HCT116 (cell line): ENCODE measurements at regions not wholly inside any gene's neighbourhood (a gene's known extent, or its start where the extent isn't known, plus 50 kb on each side); places are given as distances from the start of the nearest gene placed in this dataset.

Experiments used
- CTCF ChIP-seq, 3 experiments: fragments of 200-600 bp in 1 of 3; sonication (generic) in 1 of 3; IDR thresholded peaks in 2 of 3; conservative IDR thresholded peaks in 1 of 3; 2 replicates each; pipeline ENCODE4 v1.5.1; 2012 to 2017; ENCODE audit warnings: low read depth in 2 of 3, low read length in 2 of 3, antibody characterized with exemption in 1 of 3, borderline replicate concordance in 1 of 3, control low read depth in 1 of 3, mild to moderate bottlenecking in 1 of 3, mixed read lengths in 1 of 3, mixed run types in 1 of 3, moderate library complexity in 1 of 3; ENCODE audit not compliant: insufficient read depth in 1 of 3
- EZH2 ChIP-seq: fragments of 200-600 bp; sonication (generic); IDR thresholded peaks from 2 replicates; pipeline ENCODE4 v1.6.1; 2017; ENCODE audit warnings: antibody characterized with exemption, mixed run types
- EZH2phosphoT487 ChIP-seq: fragments of 200-600 bp; IDR thresholded peaks from 2 replicates; pipeline ENCODE4 v1.6.1; 2018; ENCODE audit warnings: antibody characterized with exemption, borderline replicate concordance
- POLR2A ChIP-seq: IDR thresholded peaks from 2 replicates; pipeline ENCODE4 v1.7.0; 2011; ENCODE audit warnings: borderline replicate concordance; ENCODE audit not compliant: insufficient read depth, insufficient read length; ENCODE audit errors: extremely low read depth
- POLR2AphosphoS5 ChIP-seq: IDR thresholded peaks from 2 replicates; pipeline ENCODE4 v1.6.1; 2011; ENCODE audit warnings: mild to moderate bottlenecking, low read depth, low read length, moderate library complexity
- REST ChIP-seq: IDR thresholded peaks from 2 replicates; pipeline ENCODE4 v1.6.1; 2012; ENCODE audit warnings: low read depth
- SP1 ChIP-seq: IDR thresholded peaks from 2 replicates; pipeline ENCODE4 v1.6.1; 2012; ENCODE audit warnings: low read depth
- ZFX ChIP-seq: fragments of 450-650 bp; IDR thresholded peaks from 2 replicates; pipeline ENCODE4 v1.6.1; 2017

GRCh38 chr1:80424249-80424648 lies 1376.5 kb upstream of the ADGRL2 start:
- TF ChIP-seq EZH2 (no peak), POLR2A (no peak), CTCF (IDR thresholded peaks at IDR 0.05 in 2 of 3, conservative IDR thresholded peaks at IDR 0.05 in 1 of 3; ENCODE audit: borderline replicate concordance in 1 of 3, insufficient read depth in 1 of 3, low read depth in 2 of 3, low read length in 2 of 3) (no peak), SP1 (no peak), REST (no peak), POLR2AphosphoS5 (no peak), ZFX (no peak), EZH2phosphoT487 (no peak)
